ENCODE measurements at regions not wholly inside any gene's neighbourhood (a gene's known extent, or its start where the extent isn't known, plus 50 kb on each side); places are given as distances from the start of the nearest gene placed in this dataset.

- Histone ChIP-seq H3K9me3 (ENCODE audit: control insufficient read depth in 4 of 4, low read length in 3 of 4) (no peaks in the 10 kb centered on the region), H3K4me3 (ENCODE audit: low read depth in 1 of 3, low read length in 3 of 3) (no peak overlapping the region), H3K9ac (ENCODE audit: low read depth in 1 of 2, low read length in 2 of 2) (no peak overlapping the region), H3K27me3 (ENCODE audit: control insufficient read depth in 4 of 4, insufficient read depth in 4 of 4, low read length in 3 of 4) (peaks cover 0 to 1% (median 0%) of the 10 kb centered on the region in 4 donors), H3K36me3 (ENCODE audit: control insufficient read depth in 4 of 4, insufficient read depth in 3 of 4, low read depth in 1 of 4, low read length in 3 of 4) (no peaks in the 10 kb centered on the region), H3K27ac (ENCODE audit: low read depth in 1 of 2, low read length in 2 of 2) (peak overlapping the region; percentile 60 to 62), H3K4me1 (ENCODE audit: control insufficient read depth in 4 of 4, insufficient read depth in 4 of 4, low read length in 3 of 4) (peaks cover 0 to 2% (median 0%) of the 10 kb centered on the region in 4 donors)
- DNase-seq (ENCODE audit: low spot score) = no peak
- TF ChIP-seq, protein P1, sequence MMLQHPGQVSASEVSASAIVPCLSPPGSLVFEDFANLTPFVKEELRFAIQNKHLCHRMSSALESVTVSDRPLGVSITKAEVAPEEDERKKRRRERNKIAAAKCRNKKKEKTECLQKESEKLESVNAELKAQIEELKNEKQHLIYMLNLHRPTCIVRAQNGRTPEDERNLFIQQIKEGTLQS (IDR thresholded peaks at IDR 0.05) = no peak
- TF ChIP-seq NR2F2 (IDR thresholded peaks at IDR 0.05) = no peak
- TF ChIP-seq, protein P2, sequence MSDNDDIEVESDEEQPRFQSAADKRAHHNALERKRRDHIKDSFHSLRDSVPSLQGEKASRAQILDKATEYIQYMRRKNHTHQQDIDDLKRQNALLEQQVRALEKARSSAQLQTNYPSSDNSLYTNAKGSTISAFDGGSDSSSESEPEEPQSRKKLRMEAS (IDR thresholded peaks at IDR 0.05) = no peak
- TF ChIP-seq FOXA2 (IDR thresholded peaks at IDR 0.05) = no peak
- TF ChIP-seq ZBTB33 (IDR thresholded peaks at IDR 0.05) = no peak
- no peak for TF ChIP-seq RXRA (IDR thresholded peaks at IDR 0.05)
- TF ChIP-seq EGR1 (IDR thresholded peaks at IDR 0.05; ENCODE audit: low read depth in 2 of 2) = no peak
- TF ChIP-seq GABPA (IDR thresholded peaks at IDR 0.05 in 1 of 2, conservative IDR thresholded peaks at IDR 0.05 in 1 of 2) = no peak
- no peak for TF ChIP-seq REST (IDR thresholded peaks at IDR 0.05)
- no peak for TF ChIP-seq TAF1 (conservative IDR thresholded peaks at IDR 0.05)
- no peak for TF ChIP-seq HNF4G (IDR thresholded peaks at IDR 0.05)
- TF ChIP-seq FOXA1 (IDR thresholded peaks at IDR 0.05) = no peak
- no peak for TF ChIP-seq JUND (IDR thresholded peaks at IDR 0.05)
- TF ChIP-seq YY1 (IDR thresholded peaks at IDR 0.05) = no peak
- TF ChIP-seq, protein P3, sequence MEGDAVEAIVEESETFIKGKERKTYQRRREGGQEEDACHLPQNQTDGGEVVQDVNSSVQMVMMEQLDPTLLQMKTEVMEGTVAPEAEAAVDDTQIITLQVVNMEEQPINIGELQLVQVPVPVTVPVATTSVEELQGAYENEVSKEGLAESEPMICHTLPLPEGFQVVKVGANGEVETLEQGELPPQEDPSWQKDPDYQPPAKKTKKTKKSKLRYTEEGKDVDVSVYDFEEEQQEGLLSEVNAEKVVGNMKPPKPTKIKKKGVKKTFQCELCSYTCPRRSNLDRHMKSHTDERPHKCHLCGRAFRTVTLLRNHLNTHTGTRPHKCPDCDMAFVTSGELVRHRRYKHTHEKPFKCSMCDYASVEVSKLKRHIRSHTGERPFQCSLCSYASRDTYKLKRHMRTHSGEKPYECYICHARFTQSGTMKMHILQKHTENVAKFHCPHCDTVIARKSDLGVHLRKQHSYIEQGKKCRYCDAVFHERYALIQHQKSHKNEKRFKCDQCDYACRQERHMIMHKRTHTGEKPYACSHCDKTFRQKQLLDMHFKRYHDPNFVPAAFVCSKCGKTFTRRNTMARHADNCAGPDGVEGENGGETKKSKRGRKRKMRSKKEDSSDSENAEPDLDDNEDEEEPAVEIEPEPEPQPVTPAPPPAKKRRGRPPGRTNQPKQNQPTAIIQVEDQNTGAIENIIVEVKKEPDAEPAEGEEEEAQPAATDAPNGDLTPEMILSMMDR (IDR thresholded peaks at IDR 0.05; ENCODE audit: low read depth, low read length, missing input control) = no peak
- TF ChIP-seq HNF4A (conservative IDR thresholded peaks at IDR 0.05) = no peak
- whole genome bisulfite sequencing = 81% methylated on average over 1 of the region's 1 CpG
Measured at GRCh38 chr12:88325076-88325815, 183.1 kb downstream of the TMTC3 start.

All from liver (tissue), 8 donors.